ENCODE measurements at regions not wholly inside any gene's neighbourhood (a gene's known extent, or its start where the extent isn't known, plus 50 kb on each side); places are given as distances from the start of the nearest gene placed in this dataset.
A peak's percentile ranks its signal among the peaks of the same experiment; 100 is the strongest.
"Not testable (repeated sequence)": the region's sequence is repeated elsewhere in the genome, so short reads cannot be mapped to it uniquely, and the experiment has no call there.

DNA sequence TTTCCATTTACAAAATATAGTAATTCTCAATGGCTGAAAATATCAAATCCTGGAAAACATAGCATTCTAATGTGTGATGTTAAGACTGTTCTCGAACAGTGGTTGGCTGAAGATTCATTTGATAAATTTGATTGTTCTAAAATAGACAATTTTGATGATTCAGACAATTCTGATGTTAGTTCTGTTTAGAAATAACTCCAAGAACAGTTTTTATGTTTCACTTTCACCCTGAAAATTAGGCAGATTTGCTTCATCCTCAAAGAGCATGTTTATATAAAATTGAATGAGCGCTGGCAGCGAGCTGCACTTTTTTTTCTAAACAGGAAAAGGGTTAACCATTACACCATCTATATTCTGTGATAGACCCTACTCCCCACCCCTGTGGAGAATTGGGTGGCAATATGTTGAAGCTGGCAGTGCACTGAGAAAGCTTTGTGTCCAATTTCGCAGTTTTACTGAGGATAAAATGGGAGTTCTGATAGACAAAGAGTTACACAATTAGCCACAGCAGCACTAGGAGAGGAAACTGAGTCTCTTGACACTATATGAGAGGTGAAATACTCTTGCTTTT, 69.6 kb upstream of the TMED7 start:
- Histone ChIP-seq H3K36me3 (ENCODE audit: control insufficient read depth, insufficient read depth, low read length) (no peaks in the 10 kb centered on the region), H3K4me3 (ENCODE audit: low read depth, low read length) (no peak overlapping the region), H3K27me3 (ENCODE audit: control insufficient read depth, insufficient read depth, low read length) (no peaks in the 10 kb centered on the region)
- ChIA-PET CTCF (interaction anchor here (0.7 kb wide), 1 partner anchor 478 kb away, joined by 3 read pairs; no protein-coding TSS in a partner anchor), POLR2A (no interaction called here)
- TF ChIP-seq, protein P1, sequence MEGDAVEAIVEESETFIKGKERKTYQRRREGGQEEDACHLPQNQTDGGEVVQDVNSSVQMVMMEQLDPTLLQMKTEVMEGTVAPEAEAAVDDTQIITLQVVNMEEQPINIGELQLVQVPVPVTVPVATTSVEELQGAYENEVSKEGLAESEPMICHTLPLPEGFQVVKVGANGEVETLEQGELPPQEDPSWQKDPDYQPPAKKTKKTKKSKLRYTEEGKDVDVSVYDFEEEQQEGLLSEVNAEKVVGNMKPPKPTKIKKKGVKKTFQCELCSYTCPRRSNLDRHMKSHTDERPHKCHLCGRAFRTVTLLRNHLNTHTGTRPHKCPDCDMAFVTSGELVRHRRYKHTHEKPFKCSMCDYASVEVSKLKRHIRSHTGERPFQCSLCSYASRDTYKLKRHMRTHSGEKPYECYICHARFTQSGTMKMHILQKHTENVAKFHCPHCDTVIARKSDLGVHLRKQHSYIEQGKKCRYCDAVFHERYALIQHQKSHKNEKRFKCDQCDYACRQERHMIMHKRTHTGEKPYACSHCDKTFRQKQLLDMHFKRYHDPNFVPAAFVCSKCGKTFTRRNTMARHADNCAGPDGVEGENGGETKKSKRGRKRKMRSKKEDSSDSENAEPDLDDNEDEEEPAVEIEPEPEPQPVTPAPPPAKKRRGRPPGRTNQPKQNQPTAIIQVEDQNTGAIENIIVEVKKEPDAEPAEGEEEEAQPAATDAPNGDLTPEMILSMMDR (IDR thresholded peaks at IDR 0.05; ENCODE audit: insufficient read depth, low read depth, low read length), result no peak
- no peak for DNase-seq (ENCODE audit: low read depth)

DNA sequence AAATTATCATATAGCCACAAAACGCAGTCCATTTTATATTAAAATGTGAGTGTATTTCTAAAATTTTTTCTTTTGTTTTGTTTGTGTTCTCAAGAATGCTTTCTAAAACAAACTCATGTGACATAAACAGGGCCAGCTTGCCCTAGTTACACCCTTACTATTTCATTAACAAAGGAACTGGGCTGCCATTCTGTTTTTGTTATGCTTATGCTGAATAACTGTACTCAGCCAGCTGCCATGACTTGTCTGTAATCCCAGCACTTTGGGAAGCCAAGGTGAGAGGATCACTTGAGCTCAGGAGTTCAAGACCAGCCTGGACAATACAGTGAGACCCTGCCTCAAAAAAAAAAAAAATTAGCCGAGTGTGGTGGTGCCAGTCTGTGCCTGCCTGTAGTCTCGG, 66.0 kb upstream of the TMED7 start:
- CTCF ChIA-PET; POLR2A ChIA-PET; DNase-seq (ENCODE audit: low read depth): not testable (repeated sequence)

DNA sequence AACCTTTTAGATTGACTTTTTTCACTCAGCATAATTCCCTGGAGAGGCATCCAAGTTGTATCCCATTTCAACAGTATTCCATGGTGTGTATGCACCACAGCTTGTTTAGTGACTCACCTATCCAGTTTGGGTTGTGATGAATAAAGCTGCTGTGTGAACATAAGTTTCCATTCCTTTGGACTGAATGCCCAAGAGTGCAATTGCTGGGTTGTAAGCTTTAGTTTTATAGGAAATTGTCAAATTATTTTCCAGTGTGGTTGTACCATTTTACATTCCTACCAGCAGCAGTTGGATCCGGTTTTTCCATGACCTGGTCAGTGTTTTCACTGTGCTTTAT, 60.9 kb upstream of the TMED7 start:
- ChIA-PET CTCF (no interaction called here), POLR2A (no interaction called here)
- peaks cover 4% of the 10 kb centered on the region for H3K27me3 ChIP-seq (ENCODE audit: control insufficient read depth, insufficient read depth, low read length)
- no peaks in the 10 kb centered on the region for H3K36me3 ChIP-seq (ENCODE audit: control insufficient read depth, insufficient read depth, low read length)
- H3K4me3 ChIP-seq (ENCODE audit: low read depth, low read length), result no peak overlapping the region
- DNase-seq (ENCODE audit: low read depth), result peak; percentile 4
- TF ChIP-seq, protein P1 (IDR thresholded peaks at IDR 0.05; ENCODE audit: insufficient read depth, low read depth, low read length), result no peak

More for the DNA sequence above, 66.0 kb upstream of the TMED7 start:
- H3K36me3 ChIP-seq (ENCODE audit: control insufficient read depth, insufficient read depth, low read length); H3K27me3 ChIP-seq (ENCODE audit: control insufficient read depth, insufficient read depth, low read length); H3K4me3 ChIP-seq (ENCODE audit: low read depth, low read length): not testable (repeated sequence)

DNA sequence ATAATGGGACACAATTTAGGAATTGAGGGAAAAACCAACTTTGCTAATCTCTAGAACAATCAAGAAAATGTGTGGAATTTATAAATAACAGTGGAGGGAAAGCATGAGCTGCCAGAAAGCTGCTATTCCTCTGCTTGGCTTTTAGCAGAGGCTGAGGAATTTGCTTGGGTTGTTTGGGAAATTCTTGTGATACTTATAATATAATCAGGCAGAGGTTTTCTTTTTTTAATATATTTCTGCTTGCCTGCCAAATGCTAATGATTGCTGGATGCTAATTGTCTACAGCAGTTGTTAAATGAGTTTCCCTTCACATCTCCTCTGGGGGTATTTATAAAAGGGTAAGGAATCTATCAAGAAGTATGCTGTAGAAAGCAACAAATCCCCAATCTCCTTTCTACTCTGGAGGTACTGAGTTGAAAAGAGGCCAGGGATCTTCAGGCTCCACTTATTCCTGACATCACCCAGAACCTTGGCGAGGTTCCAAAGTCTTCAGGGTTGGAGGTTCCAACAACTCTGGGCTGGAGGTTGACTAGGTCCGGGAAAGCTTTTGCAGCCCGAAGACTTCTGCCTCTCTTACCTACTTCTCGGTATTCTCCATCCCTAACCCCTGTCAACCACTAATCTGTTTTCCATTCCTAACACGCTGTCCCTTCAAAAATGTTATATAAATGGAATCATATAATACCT, 60.4 kb upstream of the TMED7 start:
- Histone ChIP-seq H3K36me3 (ENCODE audit: control insufficient read depth, insufficient read depth, low read length) (no peaks in the 10 kb centered on the region), H3K27me3 (ENCODE audit: control insufficient read depth, insufficient read depth, low read length) (peaks cover 4% of the 10 kb centered on the region), H3K4me3 (ENCODE audit: low read depth, low read length) (no peak overlapping the region)
- CTCF ChIA-PET, result interaction anchor here (0.6 kb wide), 1 partner anchor 612 kb away, joined by 3 read pairs; no protein-coding TSS in a partner anchor
- TF ChIP-seq, protein P1 (IDR thresholded peaks at IDR 0.05; ENCODE audit: insufficient read depth, low read depth, low read length), result no peak
- DNase-seq (ENCODE audit: low read depth), result peak; percentile 12
- POLR2A ChIA-PET, result no interaction called here

DNA sequence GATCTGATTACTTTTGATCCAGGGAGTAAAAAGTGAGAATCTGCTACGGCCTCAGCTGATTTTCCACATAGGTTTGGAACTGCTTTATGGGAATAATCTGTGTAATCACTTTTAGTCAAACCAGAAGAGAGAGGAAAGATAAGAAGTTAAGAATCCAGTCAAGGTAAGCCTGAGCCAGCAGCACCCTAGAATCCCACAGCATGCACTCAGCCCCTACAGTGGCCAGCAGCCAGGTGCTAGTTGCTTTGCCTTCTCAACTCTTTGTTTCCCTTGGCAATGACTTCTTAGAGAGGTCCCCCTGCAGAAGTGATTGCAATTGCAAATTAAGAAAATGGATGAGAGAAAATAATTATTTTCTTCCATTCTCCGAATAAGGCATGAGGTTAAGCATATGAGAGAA, 59.7 kb upstream of the TMED7 start:
- TF ChIP-seq, protein P1 (IDR thresholded peaks at IDR 0.05; ENCODE audit: insufficient read depth, low read depth, low read length), result no peak
- Histone ChIP-seq H3K36me3 (ENCODE audit: control insufficient read depth, insufficient read depth, low read length) (no peaks in the 10 kb centered on the region), H3K4me3 (ENCODE audit: low read depth, low read length) (no peak overlapping the region), H3K27me3 (ENCODE audit: control insufficient read depth, insufficient read depth, low read length) (peaks cover 4% of the 10 kb centered on the region)
- DNase-seq (ENCODE audit: low read depth), result no peak
- ChIA-PET CTCF (no interaction called here), POLR2A (no interaction called here)

Measured in BJ (cell line).